Neural progenitor cell (in vitro differentiated cells): ENCODE measurements at regions not wholly inside any gene's neighbourhood (a gene's known extent, or its start where the extent isn't known, plus 50 kb on each side); places are given as distances from the start of the nearest gene placed in this dataset.

Experiments used
- DNase-seq: peaks from one replicate; pipeline ENCODE4 v3.0.0-alpha.2; 2016; ENCODE audit warnings: low spot score
- H2AFZ ChIP-seq: fragments of 200-600 bp; sonication (generic); replicated peaks from 2 replicates; pipeline ENCODE4 v1.6.1; 2016; ENCODE audit warnings: antibody characterized with exemption
- H3F3A ChIP-seq: fragments of 200-600 bp; sonication (generic); 2 replicates; pipeline ENCODE4 v1.6.1; 2016; ENCODE audit warnings: antibody characterized with exemption, low read depth
- H3K27ac ChIP-seq: fragments of 200-600 bp; sonication (generic); 2 replicates; pipeline ENCODE4 v1.5.1; 2016; ENCODE audit warnings: mild to moderate bottlenecking
- H3K27me3 ChIP-seq: fragments of 200-600 bp; sonication (generic); 2 replicates; pipeline ENCODE4 v1.6.1; 2016; ENCODE audit warnings: mild to moderate bottlenecking, moderate library complexity
- H3K36me3 ChIP-seq: fragments of 200-600 bp; sonication (generic); 2 replicates; pipeline ENCODE4 v1.5.1; 2016
- H3K4me1 ChIP-seq: fragments of 200-600 bp; sonication (generic); 2 replicates; pipeline ENCODE4 v1.6.1; 2016; ENCODE audit warnings: mixed run types
- H3K4me2 ChIP-seq: fragments of 200-600 bp; sonication (generic); 2 replicates; pipeline ENCODE4 v1.6.1; 2016
- H3K4me3 ChIP-seq: fragments of 200-600 bp; sonication (generic); 2 replicates; pipeline ENCODE4 v1.5.1; 2016
- H3K79me2 ChIP-seq: fragments of 200-600 bp; sonication (generic); 2 replicates; pipeline ENCODE4 v1.6.1; 2016; ENCODE audit warnings: low read depth
- H3K9ac ChIP-seq: fragments of 200-600 bp; sonication (generic); 2 replicates; pipeline ENCODE4 v1.6.1; 2016
- H3K9me3 ChIP-seq: fragments of 200-600 bp; sonication (generic); 2 replicates; pipeline ENCODE4 v1.5.1; 2016; ENCODE audit warnings: low read depth
- H4K20me1 ChIP-seq: fragments of 200-600 bp; sonication (generic); 2 replicates; pipeline ENCODE4 v1.6.1; 2016; ENCODE audit warnings: low read depth
- H3K27ac Mint-ChIP-seq: 3 replicates; pipeline ENCODE4 v1.8.0; 2021; ENCODE audit warnings: mixed read lengths
- H3K27me3 Mint-ChIP-seq: 2 replicates; pipeline ENCODE4 v1.8.0; 2022; ENCODE audit warnings: low read depth, mild to moderate bottlenecking, inconsistent platforms, moderate library complexity, mixed read lengths; ENCODE audit not compliant: insufficient read depth
- H3K36me3 Mint-ChIP-seq: 3 replicates; pipeline ENCODE4 v1.8.0; 2021; ENCODE audit warnings: mixed read lengths
- H3K4me1 Mint-ChIP-seq: 3 replicates; pipeline ENCODE4 v1.8.0; 2021; ENCODE audit warnings: mixed read lengths
- H3K4me3 Mint-ChIP-seq: 3 replicates; pipeline ENCODE4 v1.8.0; 2021; ENCODE audit warnings: mild to moderate bottlenecking, moderate library complexity, mixed read lengths
- H3K9me3 Mint-ChIP-seq: 3 replicates; pipeline ENCODE4 v1.8.0; 2020; ENCODE audit warnings: mixed read lengths
- EZH2 ChIP-seq: fragments of 200-600 bp; sonication (generic); IDR thresholded peaks from 2 replicates; pipeline ENCODE4 v1.6.1; 2017; ENCODE audit warnings: antibody characterized with exemption, mild to moderate bottlenecking, moderate library complexity
- EZH2phosphoT487 ChIP-seq: fragments of 200-600 bp; sonication (generic); IDR thresholded peaks from 2 replicates; pipeline ENCODE4 v1.6.1; 2017; ENCODE audit warnings: antibody characterized with exemption
- TF ChIP-seq, protein P1 (sequence below): fragments of 200-600 bp; sonication (generic); IDR thresholded peaks from 2 replicates; pipeline ENCODE4 v1.5.1; 2017; ENCODE audit warnings: antibody characterized with exemption, mild to moderate bottlenecking

DNA sequence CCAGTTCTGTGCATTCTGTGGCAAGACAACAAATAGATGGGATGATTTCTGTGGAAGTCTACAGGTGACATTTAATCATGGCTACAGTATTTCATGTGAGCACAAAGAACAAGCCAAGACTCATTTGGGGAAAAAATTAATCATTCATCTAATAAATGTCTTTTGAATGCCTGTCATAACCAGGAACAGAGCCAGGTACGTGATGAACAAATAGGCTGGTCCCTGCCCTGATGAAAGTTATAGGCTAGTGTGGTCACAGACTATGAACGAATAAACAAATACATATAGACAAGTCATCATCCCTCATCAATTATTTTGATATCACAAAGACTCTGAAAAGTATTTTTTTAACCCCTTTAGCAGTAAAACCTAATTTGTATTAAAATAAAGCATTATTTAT is 226.4 kb upstream of the RRP15 start:
- H3K4me3 Mint-ChIP-seq: no peak overlapping the region
- H3K27ac Mint-ChIP-seq: no peak overlapping the region
- Histone ChIP-seq H3K9ac (no peak overlapping the region), H3K36me3 (no peaks in the 10 kb centered on the region), H3K4me2 (no peak overlapping the region), H4K20me1 (no peaks in the 10 kb centered on the region), H2AFZ (no peak overlapping the region), H3K4me3 (no peak overlapping the region), H3K79me2 (no peaks in the 10 kb centered on the region), H3K9me3 (no peaks in the 10 kb centered on the region), H3K27me3 (no peaks in the 10 kb centered on the region), H3K27ac (no peak overlapping the region), H3K4me1 (no peaks in the 10 kb centered on the region), H3F3A (no peaks in the 10 kb centered on the region)
- TF ChIP-seq, protein P1, sequence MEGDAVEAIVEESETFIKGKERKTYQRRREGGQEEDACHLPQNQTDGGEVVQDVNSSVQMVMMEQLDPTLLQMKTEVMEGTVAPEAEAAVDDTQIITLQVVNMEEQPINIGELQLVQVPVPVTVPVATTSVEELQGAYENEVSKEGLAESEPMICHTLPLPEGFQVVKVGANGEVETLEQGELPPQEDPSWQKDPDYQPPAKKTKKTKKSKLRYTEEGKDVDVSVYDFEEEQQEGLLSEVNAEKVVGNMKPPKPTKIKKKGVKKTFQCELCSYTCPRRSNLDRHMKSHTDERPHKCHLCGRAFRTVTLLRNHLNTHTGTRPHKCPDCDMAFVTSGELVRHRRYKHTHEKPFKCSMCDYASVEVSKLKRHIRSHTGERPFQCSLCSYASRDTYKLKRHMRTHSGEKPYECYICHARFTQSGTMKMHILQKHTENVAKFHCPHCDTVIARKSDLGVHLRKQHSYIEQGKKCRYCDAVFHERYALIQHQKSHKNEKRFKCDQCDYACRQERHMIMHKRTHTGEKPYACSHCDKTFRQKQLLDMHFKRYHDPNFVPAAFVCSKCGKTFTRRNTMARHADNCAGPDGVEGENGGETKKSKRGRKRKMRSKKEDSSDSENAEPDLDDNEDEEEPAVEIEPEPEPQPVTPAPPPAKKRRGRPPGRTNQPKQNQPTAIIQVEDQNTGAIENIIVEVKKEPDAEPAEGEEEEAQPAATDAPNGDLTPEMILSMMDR: no peak
- TF ChIP-seq EZH2 (no peak), EZH2phosphoT487 (no peak)
- no peaks in the 10 kb centered on the region for H3K9me3 Mint-ChIP-seq
- no peak for DNase-seq
- H3K27me3 Mint-ChIP-seq: no peaks in the 10 kb centered on the region
- no peaks in the 10 kb centered on the region for H3K4me1 Mint-ChIP-seq
- H3K36me3 Mint-ChIP-seq: no peaks in the 10 kb centered on the region

DNA sequence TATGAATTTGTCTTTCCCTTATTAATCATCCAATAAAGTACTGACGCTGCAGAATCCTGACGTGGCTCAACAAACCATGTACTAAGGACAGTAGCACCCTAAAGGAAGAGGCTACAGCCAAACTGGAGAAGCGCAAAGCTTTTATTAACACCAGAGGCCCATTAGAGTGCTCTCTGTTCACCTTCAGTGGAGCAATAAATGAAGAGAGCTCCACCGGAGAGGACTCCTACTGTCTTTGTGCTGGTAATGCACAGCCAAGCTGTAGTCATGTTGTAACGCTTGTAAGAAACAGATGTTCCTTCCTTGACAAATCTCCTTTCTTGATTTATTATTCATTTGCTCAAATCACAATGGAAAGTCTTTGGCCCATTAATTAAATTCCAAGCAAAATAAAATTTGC is 220.7 kb upstream of the RRP15 start:
- H4K20me1 ChIP-seq: no peaks in the 10 kb centered on the region

DNA sequence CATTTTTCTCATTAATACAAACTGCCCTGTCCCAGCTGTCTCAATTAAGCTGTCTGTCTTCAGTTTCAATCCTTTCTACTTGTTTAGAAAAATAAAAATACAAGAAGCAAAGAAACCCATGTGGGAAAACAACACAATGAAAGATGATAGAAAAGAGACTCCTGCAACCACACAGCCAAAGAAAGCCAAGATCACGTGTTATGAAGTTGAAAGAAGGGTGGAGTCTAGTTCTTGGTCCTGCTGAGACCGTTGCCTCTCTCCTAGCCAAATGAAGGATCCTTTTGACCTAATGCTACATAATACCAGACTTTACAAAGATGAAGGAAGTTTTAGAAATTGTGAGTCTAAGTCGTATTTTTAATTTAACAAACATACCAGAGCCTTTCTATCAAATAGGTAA is 218.8 kb upstream of the RRP15 start:
- Mint-ChIP-seq H3K4me1 (no peaks in the 10 kb centered on the region), H3K36me3 (no peaks in the 10 kb centered on the region), H3K9me3 (no peaks in the 10 kb centered on the region), H3K4me3 (no peak overlapping the region), H3K27me3 (peaks cover 3% of the 10 kb centered on the region), H3K27ac (no peak overlapping the region)
- no peak for TF ChIP-seq EZH2
- TF ChIP-seq, protein P1: no peak
- no peak for TF ChIP-seq EZH2phosphoT487
- Histone ChIP-seq H4K20me1 (no peaks in the 10 kb centered on the region), H3K9ac (no peak overlapping the region), H3F3A (no peaks in the 10 kb centered on the region), H2AFZ (no peak overlapping the region), H3K27me3 (no peaks in the 10 kb centered on the region), H3K27ac (no peak overlapping the region), H3K79me2 (no peaks in the 10 kb centered on the region), H3K4me3 (no peak overlapping the region), H3K36me3 (no peaks in the 10 kb centered on the region), H3K9me3 (no peaks in the 10 kb centered on the region), H3K4me2 (no peak overlapping the region), H3K4me1 (no peaks in the 10 kb centered on the region)
- DNase-seq: no peak

More for the DNA sequence above, 220.7 kb upstream of the RRP15 start:
- Histone ChIP-seq H3K27me3 (no peaks in the 10 kb centered on the region), H3K9ac (no peak overlapping the region), H3K4me2 (no peak overlapping the region), H3K9me3 (no peaks in the 10 kb centered on the region), H3K4me3 (no peak overlapping the region), H3F3A (no peaks in the 10 kb centered on the region), H3K27ac (no peak overlapping the region), H2AFZ (no peak overlapping the region), H3K4me1 (no peaks in the 10 kb centered on the region), H3K79me2 (no peaks in the 10 kb centered on the region), H3K36me3 (no peaks in the 10 kb centered on the region)
- no peak for TF ChIP-seq EZH2
- TF ChIP-seq, protein P1: no peak
- TF ChIP-seq EZH2phosphoT487: no peak
- no peak overlapping the region for H3K27ac Mint-ChIP-seq
- H3K4me3 Mint-ChIP-seq: no peak overlapping the region
- no peak for DNase-seq
- no peaks in the 10 kb centered on the region for H3K36me3 Mint-ChIP-seq
- peaks cover 2% of the 10 kb centered on the region for H3K27me3 Mint-ChIP-seq
- no peaks in the 10 kb centered on the region for H3K4me1 Mint-ChIP-seq
- H3K9me3 Mint-ChIP-seq: no peaks in the 10 kb centered on the region

DNA sequence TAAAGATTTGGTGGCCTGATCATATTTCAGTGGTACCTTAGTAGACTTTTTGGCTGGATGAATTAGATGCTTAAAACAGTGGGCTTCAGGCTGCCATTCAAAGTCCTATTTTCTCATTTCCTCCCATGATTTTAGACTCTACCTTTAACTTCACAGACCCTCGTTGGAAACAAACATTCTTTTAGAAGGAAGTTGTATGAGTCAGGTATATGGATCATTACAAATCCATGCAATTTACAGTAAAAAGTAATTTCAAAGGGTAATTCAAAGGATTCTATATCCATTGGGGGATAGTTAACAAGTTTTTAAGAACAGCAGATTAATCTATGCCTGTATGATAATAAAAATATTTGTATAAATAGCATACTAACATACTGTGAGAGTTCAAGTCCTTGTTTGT is 216.9 kb upstream of the RRP15 start:
- Mint-ChIP-seq H3K4me3 (no peak overlapping the region), H3K4me1 (no peaks in the 10 kb centered on the region), H3K27ac (no peak overlapping the region), H3K9me3 (no peaks in the 10 kb centered on the region), H3K27me3 (peaks cover 3% of the 10 kb centered on the region), H3K36me3 (no peaks in the 10 kb centered on the region)
- Histone ChIP-seq H3K4me2 (no peak overlapping the region), H3K9ac (no peak overlapping the region), H3K4me1 (no peaks in the 10 kb centered on the region), H3K79me2 (no peaks in the 10 kb centered on the region), H3K36me3 (no peaks in the 10 kb centered on the region), H3K27me3 (no peaks in the 10 kb centered on the region), H3F3A (no peaks in the 10 kb centered on the region), H4K20me1 (no peaks in the 10 kb centered on the region), H2AFZ (no peak overlapping the region), H3K9me3 (no peaks in the 10 kb centered on the region), H3K4me3 (no peak overlapping the region), H3K27ac (no peak overlapping the region)
- no peak for DNase-seq
- TF ChIP-seq EZH2phosphoT487 (no peak), EZH2 (no peak)
- TF ChIP-seq, protein P1: no peak
